ENCODE measurements at regions not wholly inside any gene's neighbourhood (a gene's known extent, or its start where the extent isn't known, plus 50 kb on each side); places are given as distances from the start of the nearest gene placed in this dataset.

GRCh38 chr6:165119231-165120020, 190.0 kb downstream of the C6orf118 start:
- TF ChIP-seq EZH2phosphoT487 (IDR thresholded peaks at IDR 0.05; ENCODE audit: insufficient read depth, low read depth), result no peak
- no peak for TF ChIP-seq EZH2 (IDR thresholded peaks at IDR 0.05; ENCODE audit: insufficient read depth, poor library complexity, severe bottlenecking)
